Neural progenitor cell (in vitro differentiated cells): ENCODE measurements at regions not wholly inside any gene's neighbourhood (a gene's known extent, or its start where the extent isn't known, plus 50 kb on each side); places are given as distances from the start of the nearest gene placed in this dataset.

Source experiments
- CTCF ChIP-seq: fragments of 200-600 bp; sonication (generic); IDR thresholded peaks from 2 replicates; pipeline ENCODE4 v1.5.1; 2017; ENCODE audit warnings: antibody characterized with exemption, mild to moderate bottlenecking
- EZH2 ChIP-seq: fragments of 200-600 bp; sonication (generic); IDR thresholded peaks from 2 replicates; pipeline ENCODE4 v1.6.1; 2017; ENCODE audit warnings: antibody characterized with exemption, mild to moderate bottlenecking, moderate library complexity
- EZH2phosphoT487 ChIP-seq: fragments of 200-600 bp; sonication (generic); IDR thresholded peaks from 2 replicates; pipeline ENCODE4 v1.6.1; 2017; ENCODE audit warnings: antibody characterized with exemption

GRCh38 chrX:42106556-42106955 is 183.2 kb upstream of the CASK start:
- TF ChIP-seq CTCF = no peak
- no peak for TF ChIP-seq EZH2
- TF ChIP-seq EZH2phosphoT487 = no peak
